NCI-H226 (cell line): ENCODE measurements at regions not wholly inside any gene's neighbourhood (a gene's known extent, or its start where the extent isn't known, plus 50 kb on each side); places are given as distances from the start of the nearest gene placed in this dataset.
"Not testable (repeated sequence)": the region's sequence is repeated elsewhere in the genome, so short reads cannot be mapped to it uniquely, and the experiment has no call there.

ENCODE experiments used
- DNase-seq: peaks from one replicate; pipeline ENCODE4 v3.0.0-alpha.2; 2015

DNA sequence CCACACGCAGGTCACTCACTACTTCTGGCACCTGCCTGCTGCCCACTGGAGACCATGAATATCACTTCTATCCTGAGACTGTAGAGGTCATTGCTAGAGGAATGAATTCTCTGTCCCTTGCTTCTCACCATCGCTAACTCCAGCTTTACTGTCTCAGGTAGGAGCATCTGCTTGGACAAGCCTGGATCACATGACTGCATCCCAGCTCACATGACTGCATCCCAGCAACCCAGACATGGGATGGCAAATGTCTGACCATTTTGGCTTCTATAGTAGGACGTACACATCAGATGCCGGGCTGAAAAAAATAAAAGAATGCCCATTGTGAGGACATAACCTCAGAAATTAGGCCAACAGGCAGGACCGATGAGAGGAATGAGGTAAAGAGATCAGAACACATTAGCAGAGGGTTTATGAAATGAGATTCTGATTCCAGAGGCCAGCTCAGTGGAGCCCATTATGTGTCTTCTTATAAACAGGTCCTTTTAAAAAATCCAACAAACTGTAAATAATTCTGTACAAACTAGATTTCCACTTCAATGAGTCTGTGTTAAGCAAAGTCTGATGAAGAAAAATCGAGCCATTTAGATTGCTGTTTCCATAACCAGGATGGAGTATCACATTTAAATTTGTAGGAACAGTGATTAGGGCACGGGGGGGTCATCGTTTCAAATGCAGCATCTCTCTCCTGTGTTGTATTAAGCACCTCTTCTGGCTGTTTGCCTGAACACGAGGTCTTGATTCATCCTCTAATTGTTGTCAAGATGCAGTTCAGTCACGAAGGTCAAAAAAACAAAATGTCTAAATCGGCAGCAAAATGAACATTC, 126.7 kb downstream of the MTHFS start:
- DNase-seq, result no peak

GRCh38 chr15:79773128-79773527, 123.7 kb downstream of the MTHFS start:
- DNase-seq, result no peak

DNA sequence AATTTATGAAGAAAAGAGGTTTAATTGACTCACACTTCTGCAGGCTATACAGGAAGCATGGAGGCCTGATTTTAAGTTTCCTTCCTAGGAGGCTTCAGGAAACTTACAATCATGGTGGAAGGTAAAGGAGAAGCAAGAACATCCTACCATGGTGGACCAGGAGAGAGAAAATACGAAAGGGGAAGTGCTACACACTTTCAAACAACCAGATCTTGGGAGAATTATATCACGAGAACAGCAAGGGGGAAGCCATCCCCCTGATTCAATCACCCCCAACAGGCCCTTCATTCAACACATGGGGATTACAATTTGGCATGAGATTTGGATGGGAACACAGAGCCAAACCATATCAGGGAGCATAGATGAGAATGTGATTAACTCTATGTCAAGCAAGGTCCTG, 121.0 kb downstream of the MTHFS start:
- DNase-seq, result no peak

- DNase-seq, result no peak
Measured at GRCh38 chr15:79777916-79778315, 118.9 kb downstream of the MTHFS start.

- DNase-seq, result no peak
Measured at GRCh38 chr15:79778378-79778990, 118.3 kb downstream of the MTHFS start.

DNA sequence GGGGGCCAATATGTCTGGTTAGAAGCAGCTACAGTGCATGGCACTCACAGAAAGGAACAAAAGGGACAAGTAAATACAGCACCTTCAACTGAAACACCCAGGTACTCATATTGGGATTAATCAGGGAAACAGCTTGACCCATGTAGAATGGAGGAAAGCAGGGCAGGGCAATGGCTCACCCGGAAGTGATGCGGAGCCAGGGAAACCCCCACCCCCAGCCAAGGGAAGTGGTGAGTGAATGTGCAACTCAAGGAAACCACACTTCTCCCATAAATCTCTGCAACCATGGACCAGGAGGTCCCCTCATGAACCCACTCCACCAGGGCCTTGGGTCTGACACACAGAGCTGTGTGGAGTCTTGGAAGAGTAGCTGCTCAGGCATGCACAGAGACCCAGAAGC, 117.1 kb downstream of the MTHFS start:
- DNase-seq, result no peak

DNA sequence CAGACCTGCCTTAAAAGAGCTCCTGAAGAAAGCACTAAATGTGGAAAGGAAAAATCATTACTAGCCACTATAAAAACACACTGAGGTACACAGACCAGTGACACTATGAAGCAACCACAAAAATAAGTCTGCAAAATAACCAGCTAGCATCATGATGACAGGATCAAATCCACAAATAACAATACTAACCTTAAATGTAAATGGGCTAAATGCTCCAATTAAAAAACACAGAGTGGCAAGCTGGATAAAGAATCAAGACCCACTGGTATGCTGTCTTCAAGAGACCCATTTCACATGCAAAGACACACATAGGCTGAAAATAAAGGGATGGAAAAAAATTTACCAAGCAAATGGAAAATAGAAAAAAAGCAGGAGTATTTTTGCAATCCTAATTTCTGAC, 114.5 kb downstream of the MTHFS start:
- not testable (repeated sequence) for DNase-seq
